BE2C (cell line): ENCODE measurements at regions not wholly inside any gene's neighbourhood (a gene's known extent, or its start where the extent isn't known, plus 50 kb on each side); places are given as distances from the start of the nearest gene placed in this dataset.

ENCODE experiments used
- DNase-seq: peaks from one replicate; pipeline ENCODE4 v3.0.0-alpha.2; 2020
- H3K27me3 ChIP-seq: fragments of 250-450 bp; sonication (Bioruptor Pico); 2 replicates; pipeline ENCODE4 v1.5.1; 2020; ENCODE audit warnings: mild to moderate bottlenecking
- H3K36me3 ChIP-seq: fragments of 250-450 bp; sonication (Bioruptor Pico); 2 replicates; pipeline ENCODE4 v1.5.1; 2020; ENCODE audit warnings: mild to moderate bottlenecking
- H3K4me1 ChIP-seq: fragments of 250-450 bp; sonication (Bioruptor Pico); 2 replicates; pipeline ENCODE4 v1.5.1; 2020
- H3K4me3 ChIP-seq: 2 replicates; pipeline ENCODE4 v1.5.1; 2011; ENCODE audit warnings: low read depth, low read length
- H3K9me3 ChIP-seq: fragments of 250-450 bp; sonication (Bioruptor Pico); 2 replicates; pipeline ENCODE4 v1.5.1; 2020
- CTCF ChIP-seq: IDR thresholded peaks from 2 replicates; pipeline ENCODE4 v1.5.1; 2012; ENCODE audit warnings: mild to moderate bottlenecking, low read depth, low read length

GRCh38 chr10:36801660-36802059 is 323.7 kb upstream of the ANKRD30A start:
- Histone ChIP-seq H3K4me3 (no peak overlapping the region), H3K36me3 (no peaks in the 10 kb centered on the region), H3K4me1 (peaks cover 6% of the 10 kb centered on the region; the same call in 1 of the 2 replicates), H3K27me3 (no peaks in the 10 kb centered on the region), H3K9me3 (no peaks in the 10 kb centered on the region)
- DNase-seq: no peak
- no peak for TF ChIP-seq CTCF

- TF ChIP-seq CTCF: no peak
- no peaks in the 10 kb centered on the region for H3K4me1 ChIP-seq
- no peak overlapping the region for H3K4me3 ChIP-seq
- H3K27me3 ChIP-seq: no peaks in the 10 kb centered on the region
- no peaks in the 10 kb centered on the region for H3K9me3 ChIP-seq
- no peaks in the 10 kb centered on the region for H3K36me3 ChIP-seq
- no peak for DNase-seq
Measured at GRCh38 chr10:36794981-36795380, 330.4 kb upstream of the ANKRD30A start.

DNA sequence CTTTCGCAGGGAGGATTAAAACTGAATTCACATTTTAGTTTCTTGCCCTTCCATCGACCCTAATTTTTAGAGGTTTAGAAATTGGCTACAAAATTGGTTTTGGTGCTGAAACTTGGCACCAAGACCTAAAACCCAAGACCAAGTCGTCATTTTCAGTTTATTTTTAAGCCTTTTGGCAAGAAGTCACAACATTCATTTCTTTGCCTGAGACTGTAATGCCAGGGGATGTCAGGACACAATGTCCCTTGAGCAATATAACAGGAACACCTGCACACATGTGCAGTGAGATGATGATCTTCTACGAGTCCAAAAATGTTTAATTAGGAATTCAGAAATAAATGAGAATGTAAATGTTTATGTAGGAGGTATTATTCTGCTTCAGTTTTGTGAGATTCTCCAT is 335.4 kb upstream of the ANKRD30A start:
- no peak overlapping the region for H3K4me3 ChIP-seq
- no peak for DNase-seq
- TF ChIP-seq CTCF: no peak
- no peaks in the 10 kb centered on the region for H3K9me3 ChIP-seq
- no peaks in the 10 kb centered on the region for H3K4me1 ChIP-seq
- no peaks in the 10 kb centered on the region for H3K27me3 ChIP-seq
- H3K36me3 ChIP-seq: no peaks in the 10 kb centered on the region

GRCh38 chr10:36788152-36788551 is 337.2 kb upstream of the ANKRD30A start:
- DNase-seq: no peak
- Histone ChIP-seq H3K36me3 (no peaks in the 10 kb centered on the region), H3K4me1 (no peaks in the 10 kb centered on the region), H3K4me3 (no peak overlapping the region), H3K27me3 (no peaks in the 10 kb centered on the region), H3K9me3 (no peaks in the 10 kb centered on the region)
- no peak for TF ChIP-seq CTCF

- TF ChIP-seq CTCF: no peak
- no peak for DNase-seq
- Histone ChIP-seq H3K36me3 (no peaks in the 10 kb centered on the region), H3K27me3 (no peaks in the 10 kb centered on the region), H3K4me3 (no peak overlapping the region), H3K9me3 (no peaks in the 10 kb centered on the region), H3K4me1 (no peaks in the 10 kb centered on the region)
Measured at GRCh38 chr10:36783400-36783799, 342.0 kb upstream of the ANKRD30A start.

- Histone ChIP-seq H3K27me3 (no peaks in the 10 kb centered on the region), H3K4me3 (no peak overlapping the region), H3K36me3 (no peaks in the 10 kb centered on the region), H3K4me1 (no peaks in the 10 kb centered on the region), H3K9me3 (no peaks in the 10 kb centered on the region)
- TF ChIP-seq CTCF: no peak
- no peak for DNase-seq
Measured at GRCh38 chr10:36781570-36781969, 343.8 kb upstream of the ANKRD30A start.
